ENCODE measurements at regions not wholly inside any gene's neighbourhood (a gene's known extent, or its start where the extent isn't known, plus 50 kb on each side); places are given as distances from the start of the nearest gene placed in this dataset.

DNA sequence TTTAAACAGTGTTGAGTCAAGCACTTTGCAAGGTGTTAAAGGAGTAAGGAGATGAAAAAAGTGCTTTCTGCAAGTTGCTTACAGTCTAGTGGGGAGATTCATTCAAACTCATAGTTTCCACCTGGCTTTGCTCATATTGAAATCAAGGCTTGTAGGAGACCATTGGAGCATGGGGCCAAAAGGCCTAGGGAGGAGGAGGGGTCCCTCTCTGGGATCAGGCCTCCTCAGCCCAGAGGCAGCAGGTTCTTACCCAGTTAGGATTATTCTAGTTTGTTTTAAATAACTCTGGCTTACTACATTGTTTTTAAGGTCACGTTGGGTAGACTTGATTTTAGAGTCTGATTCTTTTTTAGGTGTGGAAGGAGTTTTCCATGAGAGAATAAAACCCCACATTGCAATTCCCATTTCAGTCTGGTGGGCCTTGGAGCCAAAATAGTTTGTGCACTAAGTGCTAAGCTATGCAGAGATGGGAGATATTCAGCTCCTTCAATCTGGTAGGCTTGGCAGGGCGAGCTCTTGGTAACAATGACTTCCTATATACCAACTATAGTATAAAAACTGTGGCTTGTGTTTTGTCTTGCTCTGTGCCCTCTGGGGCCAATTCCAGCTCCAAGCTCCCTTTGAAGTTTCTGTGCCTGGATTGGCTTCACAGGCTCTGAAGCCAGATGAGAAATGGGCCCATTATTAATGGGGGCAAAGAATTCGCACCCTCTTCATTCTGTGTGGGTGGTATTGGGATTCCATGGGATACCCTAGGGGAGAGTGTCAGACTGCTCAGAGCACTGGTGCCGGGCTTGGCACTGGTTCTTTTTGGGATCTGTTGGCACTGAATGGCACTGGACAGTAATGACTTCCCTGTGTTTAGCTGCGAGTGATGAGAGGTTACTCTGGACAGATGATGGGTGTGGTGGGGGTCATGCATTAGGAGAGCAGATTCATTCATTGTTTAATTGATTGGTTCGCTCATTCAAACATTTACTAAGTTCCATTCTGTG is 301.1 kb downstream of the MYCN start:
- TF ChIP-seq, protein P1, sequence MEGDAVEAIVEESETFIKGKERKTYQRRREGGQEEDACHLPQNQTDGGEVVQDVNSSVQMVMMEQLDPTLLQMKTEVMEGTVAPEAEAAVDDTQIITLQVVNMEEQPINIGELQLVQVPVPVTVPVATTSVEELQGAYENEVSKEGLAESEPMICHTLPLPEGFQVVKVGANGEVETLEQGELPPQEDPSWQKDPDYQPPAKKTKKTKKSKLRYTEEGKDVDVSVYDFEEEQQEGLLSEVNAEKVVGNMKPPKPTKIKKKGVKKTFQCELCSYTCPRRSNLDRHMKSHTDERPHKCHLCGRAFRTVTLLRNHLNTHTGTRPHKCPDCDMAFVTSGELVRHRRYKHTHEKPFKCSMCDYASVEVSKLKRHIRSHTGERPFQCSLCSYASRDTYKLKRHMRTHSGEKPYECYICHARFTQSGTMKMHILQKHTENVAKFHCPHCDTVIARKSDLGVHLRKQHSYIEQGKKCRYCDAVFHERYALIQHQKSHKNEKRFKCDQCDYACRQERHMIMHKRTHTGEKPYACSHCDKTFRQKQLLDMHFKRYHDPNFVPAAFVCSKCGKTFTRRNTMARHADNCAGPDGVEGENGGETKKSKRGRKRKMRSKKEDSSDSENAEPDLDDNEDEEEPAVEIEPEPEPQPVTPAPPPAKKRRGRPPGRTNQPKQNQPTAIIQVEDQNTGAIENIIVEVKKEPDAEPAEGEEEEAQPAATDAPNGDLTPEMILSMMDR (IDR thresholded peaks at IDR 0.05), result no peak
- no peak for TF ChIP-seq EZH2 (IDR thresholded peaks at IDR 0.05; ENCODE audit: borderline replicate concordance, insufficient read depth, low read depth, low read length, poor library complexity, severe bottlenecking)

Data from B cell (primary cell).